Activated CD8-positive, alpha-beta T cell treated with anti-CD3 and anti-CD28 coated beads for 36 hours (primary cell): ENCODE measurements at regions not wholly inside any gene's neighbourhood (a gene's known extent, or its start where the extent isn't known, plus 50 kb on each side); places are given as distances from the start of the nearest gene placed in this dataset.

ENCODE experiments used
- ATAC-seq: fragments of 200-7000 bp; cut with Tn5 transposase; one replicate; pipeline ENCODE4 v1.10.0; 2021; ENCODE audit warnings: mild to moderate bottlenecking, moderate library complexity
- CTCF ChIA-PET: fragments of 350-600 bp; sonication (Branson Sonifier 250); formaldehyde crosslinking; loops from one replicate; lab custom pipeline; 2021; ENCODE audit warnings: antibody characterized with exemption; lab: Charles Lee
- POLR2A ChIA-PET: fragments of 350-600 bp; sonication (Branson Sonifier 250); formaldehyde crosslinking; loops from one replicate; lab custom pipeline; 2021; ENCODE audit warnings: antibody characterized with exemption; lab: Charles Lee
- DNase-seq: peaks from one replicate; pipeline ENCODE4 v3.0.0-alpha.2; 2020
- H3K27ac Mint-ChIP-seq: one replicate; pipeline ENCODE4 v1.8.0; 2021; ENCODE audit warnings: mild to moderate bottlenecking, mixed read lengths
- H3K27me3 Mint-ChIP-seq: one replicate; pipeline ENCODE4 v1.8.0; 2021; ENCODE audit warnings: mixed read lengths
- H3K36me3 Mint-ChIP-seq: one replicate; pipeline ENCODE4 v1.8.0; 2021; ENCODE audit warnings: low read depth, mixed read lengths
- H3K4me1 Mint-ChIP-seq: one replicate; pipeline ENCODE4 v1.8.0; 2021; ENCODE audit warnings: low read depth, mixed read lengths
- H3K4me3 Mint-ChIP-seq: one replicate; pipeline ENCODE4 v1.8.0; 2021; ENCODE audit warnings: mild to moderate bottlenecking, moderate library complexity, mixed read lengths
- H3K9me3 Mint-ChIP-seq: one replicate; pipeline ENCODE4 v1.8.0; 2021; ENCODE audit warnings: mixed read lengths
- intact Hi-C: fragments of 100-400 bp; cut with micrococcal nuclease; formaldehyde crosslinking; loops from one replicate; pipeline ENCODE4 v1.10.0; 2022
- TF ChIP-seq, protein P1 (sequence below): fragments of 200-600 bp; IDR thresholded peaks from one replicate; pipeline ENCODE4 v1.8.0; 2022; ENCODE audit warnings: antibody characterized with exemption, mild to moderate bottlenecking

DNA sequence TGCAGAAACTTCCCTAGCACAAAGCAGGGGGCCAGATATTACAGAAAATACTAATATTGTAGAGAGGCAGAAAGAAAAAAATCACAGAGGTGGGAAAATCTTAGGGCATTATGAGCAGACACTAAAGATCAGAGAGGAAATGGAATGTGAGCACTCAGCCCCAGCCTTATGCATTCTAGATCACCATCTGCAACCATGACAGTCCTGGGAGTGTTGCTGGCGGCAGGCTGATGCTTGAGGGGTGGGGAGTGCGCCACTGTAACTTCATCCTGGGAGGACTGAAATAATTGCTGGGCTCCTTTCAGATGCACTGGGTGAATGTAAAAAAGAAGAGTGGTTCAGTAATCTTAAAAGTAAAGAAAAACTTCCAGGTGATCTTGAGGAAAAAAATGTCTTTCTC, 427.6 kb upstream of the SEMA6D start:
- Mint-ChIP-seq H3K4me1 (no peaks in the 10 kb centered on the region), H3K27ac (no peak overlapping the region)

DNA sequence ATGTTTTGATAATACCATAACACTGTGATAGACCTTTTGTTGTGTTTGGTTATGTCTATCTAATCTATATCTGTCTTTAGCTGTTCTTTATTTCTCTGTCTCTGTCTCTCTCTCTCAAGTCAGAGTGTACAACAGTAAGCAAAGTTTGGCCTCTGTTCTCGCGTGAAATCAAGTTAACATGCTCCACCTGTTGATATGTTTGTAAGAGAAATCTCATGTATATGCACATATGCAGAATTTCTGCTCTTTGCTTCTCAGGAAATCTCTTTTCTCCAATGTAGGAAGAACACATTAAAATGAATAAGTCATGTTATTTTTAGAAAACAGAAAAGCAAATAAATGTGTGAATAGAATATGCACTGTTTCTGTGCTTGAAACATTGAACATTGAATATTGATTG, 425.5 kb upstream of the SEMA6D start:
- CTCF ChIA-PET = no interaction called here
- ATAC-seq = no peak
- Mint-ChIP-seq H3K4me1 (no peaks in the 10 kb centered on the region), H3K36me3 (no peaks in the 10 kb centered on the region), H3K27ac (no peak overlapping the region), H3K4me3 (no peak overlapping the region), H3K27me3 (no peaks in the 10 kb centered on the region), H3K9me3 (peaks cover 3% of the 10 kb centered on the region)
- TF ChIP-seq, protein P1, sequence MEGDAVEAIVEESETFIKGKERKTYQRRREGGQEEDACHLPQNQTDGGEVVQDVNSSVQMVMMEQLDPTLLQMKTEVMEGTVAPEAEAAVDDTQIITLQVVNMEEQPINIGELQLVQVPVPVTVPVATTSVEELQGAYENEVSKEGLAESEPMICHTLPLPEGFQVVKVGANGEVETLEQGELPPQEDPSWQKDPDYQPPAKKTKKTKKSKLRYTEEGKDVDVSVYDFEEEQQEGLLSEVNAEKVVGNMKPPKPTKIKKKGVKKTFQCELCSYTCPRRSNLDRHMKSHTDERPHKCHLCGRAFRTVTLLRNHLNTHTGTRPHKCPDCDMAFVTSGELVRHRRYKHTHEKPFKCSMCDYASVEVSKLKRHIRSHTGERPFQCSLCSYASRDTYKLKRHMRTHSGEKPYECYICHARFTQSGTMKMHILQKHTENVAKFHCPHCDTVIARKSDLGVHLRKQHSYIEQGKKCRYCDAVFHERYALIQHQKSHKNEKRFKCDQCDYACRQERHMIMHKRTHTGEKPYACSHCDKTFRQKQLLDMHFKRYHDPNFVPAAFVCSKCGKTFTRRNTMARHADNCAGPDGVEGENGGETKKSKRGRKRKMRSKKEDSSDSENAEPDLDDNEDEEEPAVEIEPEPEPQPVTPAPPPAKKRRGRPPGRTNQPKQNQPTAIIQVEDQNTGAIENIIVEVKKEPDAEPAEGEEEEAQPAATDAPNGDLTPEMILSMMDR = no peak
- POLR2A ChIA-PET = no interaction called here
- no peak for DNase-seq
- intact Hi-C loops = no loop called here

More for the DNA sequence above, 427.6 kb upstream of the SEMA6D start:
- ChIA-PET CTCF (no interaction called here), POLR2A (no interaction called here)
- DNase-seq = no peak
- ATAC-seq = no peak
- Mint-ChIP-seq H3K36me3 (no peaks in the 10 kb centered on the region), H3K27me3 (no peaks in the 10 kb centered on the region), H3K4me3 (no peak overlapping the region), H3K9me3 (peaks cover 3% of the 10 kb centered on the region)
- TF ChIP-seq, protein P1 = no peak
- intact Hi-C loops = no loop called here

DNA sequence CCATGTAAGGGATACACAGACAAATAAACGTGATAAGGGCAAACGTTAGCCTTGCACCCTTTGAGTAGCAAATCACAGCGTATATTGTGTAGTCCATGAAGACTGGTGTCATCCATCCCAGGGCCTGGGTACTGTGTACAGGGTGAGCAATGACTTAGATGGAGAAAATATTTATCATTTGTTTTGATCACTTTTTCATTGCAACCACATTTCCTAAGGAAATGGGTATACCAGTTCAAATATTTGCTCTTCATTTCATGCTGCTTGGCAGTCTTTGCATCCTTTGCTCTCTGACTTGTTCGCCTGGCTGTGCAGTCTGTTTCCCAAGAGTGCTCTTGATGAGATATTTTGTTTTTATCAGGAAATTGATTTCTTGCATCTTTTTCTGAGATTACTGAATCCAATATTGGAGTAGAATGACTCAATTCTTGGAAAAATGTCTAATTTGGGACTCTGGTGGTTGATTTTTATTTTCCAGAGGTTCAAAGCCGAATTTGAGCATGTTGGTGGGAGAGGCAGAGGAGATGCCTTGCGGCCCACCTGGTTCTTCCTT, 424.6 kb upstream of the SEMA6D start:
- DNase-seq (no peak), ATAC-seq (no peak)
- intact Hi-C loops = no loop called here
- H3K9me3 Mint-ChIP-seq = peaks cover 2% of the 10 kb centered on the region
- H3K27ac Mint-ChIP-seq = no peak overlapping the region
- ChIA-PET POLR2A (no interaction called here), CTCF (no interaction called here)
- H3K27me3 Mint-ChIP-seq = no peaks in the 10 kb centered on the region
- H3K36me3 Mint-ChIP-seq = no peaks in the 10 kb centered on the region
- H3K4me3 Mint-ChIP-seq = no peak overlapping the region
- no peaks in the 10 kb centered on the region for H3K4me1 Mint-ChIP-seq
- TF ChIP-seq, protein P1 = no peak

DNA sequence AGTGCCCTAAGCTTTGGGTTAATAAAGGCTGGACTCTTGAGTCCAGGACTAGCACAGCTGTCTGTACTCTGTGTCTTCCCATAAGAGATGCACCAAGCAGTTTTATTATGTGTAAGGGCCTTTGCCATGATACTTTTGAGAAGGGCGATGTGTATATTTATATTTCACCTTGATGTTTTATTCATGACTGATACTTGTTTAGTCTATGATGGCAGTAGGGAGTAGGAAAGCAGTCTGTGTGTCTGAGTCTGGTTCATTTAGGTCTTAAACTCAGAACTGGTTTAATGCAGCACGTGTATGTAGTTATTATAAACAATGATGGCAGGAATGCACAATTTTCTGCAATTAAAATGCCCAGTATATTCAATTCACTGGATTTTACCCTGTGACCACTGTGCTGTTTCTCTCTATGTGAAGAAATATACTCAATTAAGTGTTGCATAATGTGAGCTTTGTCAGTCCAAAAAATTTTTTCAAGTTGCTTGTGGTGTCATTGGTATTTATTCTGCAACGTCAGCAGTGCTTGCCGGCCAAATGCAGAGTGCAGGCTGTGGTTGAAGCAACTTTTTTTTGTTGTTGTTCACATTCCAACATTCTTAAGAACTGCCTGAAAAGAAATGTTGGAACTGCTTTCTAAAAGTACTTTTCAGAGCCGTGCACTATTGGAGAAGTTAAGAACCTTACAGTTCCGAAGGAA, 423.7 kb upstream of the SEMA6D start:
- POLR2A ChIA-PET = no interaction called here
- DNase-seq = no peak
- intact Hi-C loops = no loop called here

DNA sequence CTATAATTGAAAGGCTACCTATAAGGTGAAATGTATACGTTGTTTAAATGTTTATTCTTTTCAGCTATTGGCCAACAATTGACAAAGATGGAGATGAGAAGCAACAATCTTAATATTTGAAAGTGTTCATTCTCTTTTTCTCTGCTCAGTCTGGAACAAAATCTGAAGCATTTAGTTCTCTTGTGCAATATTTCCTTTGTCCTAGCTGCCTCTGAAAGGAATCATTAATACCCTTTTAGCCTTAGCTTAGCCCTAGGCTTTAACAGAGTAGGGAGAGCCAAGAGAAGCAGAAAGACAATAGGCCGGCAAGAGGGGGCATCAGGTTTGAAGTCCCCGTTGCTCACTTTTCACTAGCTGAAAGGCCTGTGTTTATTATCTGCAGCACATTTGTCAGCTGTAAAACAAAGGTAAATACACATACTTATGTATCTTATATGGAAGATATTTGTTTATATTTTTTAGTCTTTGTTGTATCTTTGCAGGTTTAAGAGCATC, 422.5 kb upstream of the SEMA6D start:
- ATAC-seq = no peak
- Mint-ChIP-seq H3K27ac (no peak overlapping the region), H3K27me3 (no peaks in the 10 kb centered on the region), H3K9me3 (no peaks in the 10 kb centered on the region), H3K4me1 (no peaks in the 10 kb centered on the region), H3K4me3 (no peak overlapping the region), H3K36me3 (no peaks in the 10 kb centered on the region)
- intact Hi-C loops = no loop called here
- DNase-seq = no peak
- TF ChIP-seq, protein P1 = no peak
- ChIA-PET CTCF (no interaction called here), POLR2A (no interaction called here)

More for the DNA sequence above, 423.7 kb upstream of the SEMA6D start:
- H3K27me3 Mint-ChIP-seq = no peaks in the 10 kb centered on the region
- no peak for ATAC-seq
- peaks cover under 1% of the 10 kb centered on the region for H3K9me3 Mint-ChIP-seq
- CTCF ChIA-PET = no interaction called here
- no peak overlapping the region for H3K4me3 Mint-ChIP-seq
- TF ChIP-seq, protein P1 = no peak
- H3K4me1 Mint-ChIP-seq = no peaks in the 10 kb centered on the region
- no peaks in the 10 kb centered on the region for H3K36me3 Mint-ChIP-seq
- H3K27ac Mint-ChIP-seq = no peak overlapping the region
